Kidney (tissue), 13 donors: ENCODE measurements at regions not wholly inside any gene's neighbourhood (a gene's known extent, or its start where the extent isn't known, plus 50 kb on each side); places are given as distances from the start of the nearest gene placed in this dataset.

Source experiments
- DNase-seq, 5 donors: peaks; one replicate each; pipeline ENCODE4 v3.0.0-alpha.2; 2013 to 2020
- FAIRE-seq: peaks from 2 replicates; lab custom pipeline; 2012; peaks lifted over from hg19 to GRCh38; lab: Jason Lieb, UNC
- H3K27ac ChIP-seq, 2 donors: one replicate each; pipeline ENCODE4 v1.7.0; 2013; ENCODE audit warnings: low read depth in 2 of 2, low read length in 2 of 2, inconsistent platforms in 1 of 2
- H3K27me3 ChIP-seq: one replicate; pipeline ENCODE4 v1.7.1; 2013; ENCODE audit warnings: low read length, inconsistent platforms; ENCODE audit not compliant: control insufficient read depth, insufficient read depth
- H3K36me3 ChIP-seq, 3 donors: one replicate each; pipeline versions ENCODE4 v1.7.0 to v1.7.1; 2013; ENCODE audit warnings: low read length in 3 of 3, control low read depth in 1 of 3, inconsistent platforms in 1 of 3; ENCODE audit not compliant: insufficient read depth in 3 of 3, control insufficient read depth in 2 of 3
- H3K4me1 ChIP-seq, 3 donors: one replicate each; pipeline versions ENCODE4 v1.7.0 to v1.7.1; 2013; ENCODE audit warnings: low read length in 3 of 3, inconsistent platforms in 1 of 3, low read depth in 1 of 3; ENCODE audit not compliant: control insufficient read depth in 2 of 3, insufficient read depth in 2 of 3
- H3K4me3 ChIP-seq, 3 donors: one replicate each; pipeline versions ENCODE4 v1.7.0 to v1.8.1; 2013; ENCODE audit warnings: low read length in 3 of 3, control low read depth in 1 of 3, inconsistent platforms in 1 of 3
- H3K9ac ChIP-seq, 3 donors: one replicate each; pipeline versions ENCODE4 v1.7.0 to v1.7.1; 2013; ENCODE audit warnings: low read length in 3 of 3, control low read depth in 1 of 3, inconsistent platforms in 1 of 3
- H3K9me3 ChIP-seq, 3 donors: one replicate each; pipeline versions ENCODE4 v1.7.0 to v1.7.1; 2013; ENCODE audit warnings: low read length in 3 of 3, control low read depth in 1 of 3, inconsistent platforms in 1 of 3; ENCODE audit not compliant: control insufficient read depth in 2 of 3, insufficient read depth in 1 of 3
- intact Hi-C: fragments of 100-400 bp; cut with DNase I; formaldehyde crosslinking; loops from one replicate; pipeline ENCODE4 v1.11.1; 2022
- TF ChIP-seq, protein P1 (sequence below): IDR thresholded peaks from 3 replicates; pipeline ENCODE4 v1.5.1; 2012; ENCODE audit warnings: mild to moderate bottlenecking, moderate library complexity, borderline replicate concordance; ENCODE audit not compliant: insufficient read depth; ENCODE audit errors: extremely low read depth
- donor health status: control.
- donor health status: control.
- donor health status: control.
- donor health status: control.
- donor health status: control.
- donor health status: DM: yes; HTN: yes; CAD: no.
- donor health status: Normal renal cell carcinoma (clear cell type).

DNA sequence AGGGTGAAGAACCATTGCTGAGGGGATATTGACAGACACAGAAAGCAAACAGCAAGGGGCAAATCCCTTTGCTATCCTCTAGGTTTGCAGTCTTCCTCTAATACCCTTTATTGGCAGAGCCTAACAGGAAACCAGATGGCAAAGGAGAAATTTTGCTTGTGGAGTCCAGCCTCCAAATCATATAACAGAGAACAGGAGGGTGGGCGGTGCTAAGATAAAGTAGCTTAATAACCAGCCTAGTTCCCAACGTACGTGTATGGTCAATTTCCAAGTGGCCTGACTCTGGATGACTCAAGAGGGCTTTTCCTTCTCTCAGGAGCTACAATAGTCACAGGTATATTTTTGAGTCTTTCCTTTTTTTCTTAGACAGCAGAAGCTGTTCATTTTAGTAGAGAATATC lies 404.5 kb downstream of the PDCD6IP start:
- no peaks in the 10 kb centered on the region for H3K9me3 ChIP-seq
- H3K36me3 ChIP-seq: no peaks in the 10 kb centered on the region
- no peaks in the 10 kb centered on the region for H3K27me3 ChIP-seq
- no peak overlapping the region for H3K4me3 ChIP-seq
- TF ChIP-seq, protein P1, sequence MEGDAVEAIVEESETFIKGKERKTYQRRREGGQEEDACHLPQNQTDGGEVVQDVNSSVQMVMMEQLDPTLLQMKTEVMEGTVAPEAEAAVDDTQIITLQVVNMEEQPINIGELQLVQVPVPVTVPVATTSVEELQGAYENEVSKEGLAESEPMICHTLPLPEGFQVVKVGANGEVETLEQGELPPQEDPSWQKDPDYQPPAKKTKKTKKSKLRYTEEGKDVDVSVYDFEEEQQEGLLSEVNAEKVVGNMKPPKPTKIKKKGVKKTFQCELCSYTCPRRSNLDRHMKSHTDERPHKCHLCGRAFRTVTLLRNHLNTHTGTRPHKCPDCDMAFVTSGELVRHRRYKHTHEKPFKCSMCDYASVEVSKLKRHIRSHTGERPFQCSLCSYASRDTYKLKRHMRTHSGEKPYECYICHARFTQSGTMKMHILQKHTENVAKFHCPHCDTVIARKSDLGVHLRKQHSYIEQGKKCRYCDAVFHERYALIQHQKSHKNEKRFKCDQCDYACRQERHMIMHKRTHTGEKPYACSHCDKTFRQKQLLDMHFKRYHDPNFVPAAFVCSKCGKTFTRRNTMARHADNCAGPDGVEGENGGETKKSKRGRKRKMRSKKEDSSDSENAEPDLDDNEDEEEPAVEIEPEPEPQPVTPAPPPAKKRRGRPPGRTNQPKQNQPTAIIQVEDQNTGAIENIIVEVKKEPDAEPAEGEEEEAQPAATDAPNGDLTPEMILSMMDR: no peak
- H3K27ac ChIP-seq: no peak overlapping the region
- no peak for FAIRE-seq
- no peak overlapping the region for H3K9ac ChIP-seq
- intact Hi-C loops: no loop called here
- DNase-seq: no peak
- peaks cover 0 to 2% (median 0%) of the 10 kb centered on the region in 3 donors for H3K4me1 ChIP-seq

DNA sequence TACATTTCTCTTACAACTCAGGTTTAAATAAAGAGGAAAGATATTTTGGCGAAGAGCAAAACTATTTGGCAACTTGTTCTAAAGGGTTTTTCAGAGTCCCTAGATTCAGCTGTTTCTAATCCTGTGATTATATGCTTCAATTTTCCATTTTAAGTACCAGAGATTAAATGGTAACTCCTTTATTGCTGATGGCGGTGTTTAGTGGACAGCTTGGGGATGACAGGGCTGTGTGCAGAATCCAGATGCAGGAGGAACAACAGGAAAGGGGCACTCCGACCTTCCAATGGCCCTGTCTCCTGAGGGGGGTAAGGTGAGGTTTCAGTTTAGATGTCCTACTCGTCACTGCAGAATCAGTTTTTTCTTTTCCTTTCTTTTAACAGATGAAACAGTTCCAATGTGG lies 405.0 kb downstream of the PDCD6IP start:
- Histone ChIP-seq H3K9me3 (no peaks in the 10 kb centered on the region), H3K27me3 (no peaks in the 10 kb centered on the region), H3K4me1 (peaks cover 0 to 2% (median 0%) of the 10 kb centered on the region in 3 donors), H3K36me3 (no peaks in the 10 kb centered on the region), H3K9ac (no peak overlapping the region), H3K27ac (no peak overlapping the region), H3K4me3 (no peak overlapping the region)
- TF ChIP-seq, protein P1: no peak
- intact Hi-C loops: no loop called here
- FAIRE-seq: no peak
- DNase-seq: no peak

DNA sequence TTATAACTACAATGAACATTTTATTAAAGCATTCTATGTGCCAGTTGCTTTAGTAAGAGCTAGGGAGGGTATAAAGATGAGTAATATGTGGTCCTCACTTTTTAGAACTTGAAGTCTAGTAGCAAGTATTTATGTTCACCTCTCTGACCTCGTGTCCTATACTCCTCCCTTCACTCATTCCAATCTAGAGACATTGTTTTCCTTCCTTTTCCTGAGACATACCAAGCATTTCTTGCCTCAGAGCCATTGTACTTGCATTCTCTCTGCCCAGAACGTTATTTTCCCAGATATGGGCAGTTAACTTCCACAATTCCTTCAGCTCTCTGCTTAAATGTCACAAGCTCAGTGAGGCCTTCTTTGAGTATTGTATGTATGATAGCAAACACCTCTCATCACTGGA lies 408.6 kb downstream of the PDCD6IP start:
- no peaks in the 10 kb centered on the region for H3K27me3 ChIP-seq
- peak in 2 of 5 donors; percentile 78 to 80 for DNase-seq
- FAIRE-seq: no peak
- intact Hi-C loops: no loop called here
- no peak overlapping the region for H3K27ac ChIP-seq
- peaks cover 0 to 2% (median 0%) of the 10 kb centered on the region in 3 donors for H3K4me1 ChIP-seq
- no peak overlapping the region for H3K9ac ChIP-seq
- TF ChIP-seq, protein P1: no peak
- H3K36me3 ChIP-seq: no peaks in the 10 kb centered on the region
- H3K4me3 ChIP-seq: no peak overlapping the region
- no peaks in the 10 kb centered on the region for H3K9me3 ChIP-seq

DNA sequence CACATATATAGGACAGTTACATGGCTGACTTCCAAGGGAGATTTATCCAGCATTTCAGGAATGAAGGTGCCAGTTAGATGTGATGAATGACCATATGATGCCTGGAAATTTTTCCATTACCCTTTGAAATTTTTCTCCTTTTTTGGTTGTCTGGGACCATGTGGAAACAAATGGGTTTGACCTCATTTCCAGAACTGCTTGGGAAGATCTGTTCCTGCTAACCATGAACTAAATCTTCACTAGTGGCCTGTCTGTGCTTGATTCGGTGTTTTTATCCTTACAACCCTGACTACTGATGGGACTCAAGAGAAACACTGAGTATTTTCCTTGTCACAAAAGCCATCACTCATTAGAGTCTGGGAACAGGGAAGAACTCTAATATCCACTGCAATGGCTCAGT lies 409.4 kb downstream of the PDCD6IP start:
- DNase-seq (peak in 1 of 5 donors; percentile 42), FAIRE-seq (no peak)
- TF ChIP-seq, protein P1: no peak
- Histone ChIP-seq H3K4me1 (peaks cover 0 to 2% (median 0%) of the 10 kb centered on the region in 3 donors), H3K36me3 (no peaks in the 10 kb centered on the region), H3K9ac (no peak overlapping the region), H3K27ac (no peak overlapping the region), H3K9me3 (no peaks in the 10 kb centered on the region), H3K27me3 (no peaks in the 10 kb centered on the region), H3K4me3 (no peak overlapping the region)
- intact Hi-C loops: no loop called here
